C4-2B (cell line): ENCODE measurements at regions not wholly inside any gene's neighbourhood (a gene's known extent, or its start where the extent isn't known, plus 50 kb on each side); places are given as distances from the start of the nearest gene placed in this dataset.
A peak's percentile ranks its signal among the peaks of the same experiment; 100 is the strongest.

ENCODE experiments used
- CTCF ChIP-seq: fragments of 450-650 bp; conservative IDR thresholded peaks from 2 replicates; pipeline ENCODE4 v1.5.1; 2017; ENCODE audit warnings: mild to moderate bottlenecking
- ZFX ChIP-seq: fragments of 450-650 bp; IDR thresholded peaks from 2 replicates; pipeline ENCODE4 v1.6.1; 2017

GRCh38 chr10:111756217-111757061 is 427.1 kb downstream of the GPAM start:
- TF ChIP-seq CTCF = peak; percentile 88
- TF ChIP-seq ZFX = no peak
